Progenitor cell of endocrine pancreas (in vitro differentiated cells): ENCODE measurements at regions not wholly inside any gene's neighbourhood (a gene's known extent, or its start where the extent isn't known, plus 50 kb on each side); places are given as distances from the start of the nearest gene placed in this dataset.

Experiments used
- DNase-seq: peaks from one replicate; pipeline ENCODE4 v3.0.0; 2021; ENCODE audit warnings: low spot score; ENCODE audit not compliant: unreplicated experiment
- H3K27ac Mint-ChIP-seq: 2 replicates; pipeline ENCODE4 v1.8.0; 2021; ENCODE audit warnings: mild to moderate bottlenecking, moderate library complexity, mixed read lengths
- H3K27me3 Mint-ChIP-seq: 2 replicates; pipeline ENCODE4 v1.8.0; 2021; ENCODE audit warnings: mixed read lengths
- H3K36me3 Mint-ChIP-seq: 2 replicates; pipeline ENCODE4 v1.8.0; 2022; ENCODE audit warnings: mixed read lengths; ENCODE audit not compliant: insufficient read depth
- H3K4me1 Mint-ChIP-seq: 2 replicates; pipeline ENCODE4 v1.8.0; 2021; ENCODE audit warnings: low read depth, mixed read lengths
- H3K4me3 Mint-ChIP-seq: 2 replicates; pipeline ENCODE4 v1.8.0; 2021; ENCODE audit warnings: low read depth, mild to moderate bottlenecking, moderate library complexity, mixed read lengths
- H3K9me3 Mint-ChIP-seq: 2 replicates; pipeline ENCODE4 v1.8.0; 2021; ENCODE audit warnings: low read depth, mixed read lengths
- CTCF ChIP-seq: fragments of 200-600 bp; sonication (generic); IDR thresholded peaks from one replicate; pipeline ENCODE4 v1.5.0; 2021; ENCODE audit warnings: antibody characterized with exemption, mild to moderate bottlenecking; ENCODE audit not compliant: unreplicated experiment

GRCh38 chr17:56717471-56717870 lies 116.2 kb downstream of the C17orf67 start:
- Mint-ChIP-seq H3K27me3 (peaks cover 43% of the 10 kb centered on the region), H3K36me3 (no peaks in the 10 kb centered on the region), H3K4me1 (no peaks in the 10 kb centered on the region), H3K9me3 (no peaks in the 10 kb centered on the region), H3K4me3 (no peak overlapping the region), H3K27ac (peak overlapping the region; percentile 34)
- TF ChIP-seq CTCF: no peak
- DNase-seq: no peak

- no peaks in the 10 kb centered on the region for H3K4me1 Mint-ChIP-seq
- H3K27ac Mint-ChIP-seq: no peak overlapping the region
- no peak for DNase-seq
- H3K4me3 Mint-ChIP-seq: no peak overlapping the region
- TF ChIP-seq CTCF: no peak
- no peaks in the 10 kb centered on the region for H3K36me3 Mint-ChIP-seq
- H3K27me3 Mint-ChIP-seq: peaks cover 36% of the 10 kb centered on the region
- no peaks in the 10 kb centered on the region for H3K9me3 Mint-ChIP-seq
Measured at GRCh38 chr17:56718515-56718914, 115.2 kb downstream of the C17orf67 start.

GRCh38 chr17:56723421-56723820 lies 110.3 kb downstream of the C17orf67 start:
- no peak for DNase-seq
- H3K27ac Mint-ChIP-seq: no peak overlapping the region
- H3K4me1 Mint-ChIP-seq: no peaks in the 10 kb centered on the region
- no peaks in the 10 kb centered on the region for H3K36me3 Mint-ChIP-seq
- H3K4me3 Mint-ChIP-seq: no peak overlapping the region
- no peak for TF ChIP-seq CTCF
- H3K9me3 Mint-ChIP-seq: no peaks in the 10 kb centered on the region
- peaks cover 20% of the 10 kb centered on the region for H3K27me3 Mint-ChIP-seq

GRCh38 chr17:56724664-56725063 lies 109.1 kb downstream of the C17orf67 start:
- no peak overlapping the region for H3K4me3 Mint-ChIP-seq
- H3K4me1 Mint-ChIP-seq: no peaks in the 10 kb centered on the region
- H3K36me3 Mint-ChIP-seq: no peaks in the 10 kb centered on the region
- H3K9me3 Mint-ChIP-seq: no peaks in the 10 kb centered on the region
- no peak for TF ChIP-seq CTCF
- no peak for DNase-seq
- no peak overlapping the region for H3K27ac Mint-ChIP-seq
- H3K27me3 Mint-ChIP-seq: peaks cover 12% of the 10 kb centered on the region

GRCh38 chr17:56725144-56725543 lies 108.6 kb downstream of the C17orf67 start:
- H3K27ac Mint-ChIP-seq: no peak overlapping the region
- H3K27me3 Mint-ChIP-seq: peaks cover 11% of the 10 kb centered on the region
- TF ChIP-seq CTCF: no peak
- H3K36me3 Mint-ChIP-seq: no peaks in the 10 kb centered on the region
- no peak for DNase-seq
- H3K9me3 Mint-ChIP-seq: no peaks in the 10 kb centered on the region
- no peaks in the 10 kb centered on the region for H3K4me1 Mint-ChIP-seq
- no peak overlapping the region for H3K4me3 Mint-ChIP-seq
